ENCODE measurements at regions not wholly inside any gene's neighbourhood (a gene's known extent, or its start where the extent isn't known, plus 50 kb on each side); places are given as distances from the start of the nearest gene placed in this dataset.

- no peak overlapping the region for H3K4me3 Mint-ChIP-seq
- no peaks in the 10 kb centered on the region for H3K27me3 Mint-ChIP-seq
- no peaks in the 10 kb centered on the region for H3K36me3 Mint-ChIP-seq (ENCODE audit: low read depth)
- no peaks in the 10 kb centered on the region for H3K4me1 Mint-ChIP-seq (ENCODE audit: low read depth)
- no peak for DNase-seq
- no peaks in the 10 kb centered on the region for H3K9me3 Mint-ChIP-seq
- no peak overlapping the region for H3K27ac Mint-ChIP-seq
Measured at GRCh38 chr6:120141601-120142000, 792.0 kb upstream of the MAN1A1 start.

DNA sequence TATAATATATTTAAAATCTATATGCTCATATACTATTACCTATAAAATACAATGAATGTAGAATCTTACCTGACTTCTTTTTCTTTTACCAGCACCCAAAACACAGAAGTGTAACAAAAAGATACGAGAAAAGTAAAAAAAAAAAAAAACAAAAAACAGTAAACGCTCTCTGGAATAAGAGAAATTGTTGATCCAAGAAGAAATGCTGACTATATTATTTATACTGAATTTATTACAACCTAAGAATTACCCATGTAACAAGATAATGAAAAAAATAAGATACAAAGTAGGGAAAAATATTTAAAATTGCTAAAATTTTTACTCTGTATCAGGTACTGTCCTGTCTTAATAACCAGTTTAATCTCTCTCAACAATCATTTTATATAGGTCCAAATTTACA is 787.9 kb upstream of the MAN1A1 start:
- no peaks in the 10 kb centered on the region for H3K36me3 Mint-ChIP-seq (ENCODE audit: low read depth)
- DNase-seq = no peak
- H3K4me1 Mint-ChIP-seq (ENCODE audit: low read depth) = no peaks in the 10 kb centered on the region
- H3K4me3 Mint-ChIP-seq = no peak overlapping the region
- H3K9me3 Mint-ChIP-seq = no peaks in the 10 kb centered on the region
- H3K27me3 Mint-ChIP-seq = no peaks in the 10 kb centered on the region
- no peak overlapping the region for H3K27ac Mint-ChIP-seq

GRCh38 chr6:120129228-120129627 is 779.7 kb upstream of the MAN1A1 start:
- no peak overlapping the region for H3K27ac Mint-ChIP-seq
- H3K4me3 Mint-ChIP-seq = no peak overlapping the region
- no peaks in the 10 kb centered on the region for H3K9me3 Mint-ChIP-seq
- H3K4me1 Mint-ChIP-seq (ENCODE audit: low read depth) = no peaks in the 10 kb centered on the region
- H3K27me3 Mint-ChIP-seq = no peaks in the 10 kb centered on the region
- no peak for DNase-seq
- no peaks in the 10 kb centered on the region for H3K36me3 Mint-ChIP-seq (ENCODE audit: low read depth)

DNA sequence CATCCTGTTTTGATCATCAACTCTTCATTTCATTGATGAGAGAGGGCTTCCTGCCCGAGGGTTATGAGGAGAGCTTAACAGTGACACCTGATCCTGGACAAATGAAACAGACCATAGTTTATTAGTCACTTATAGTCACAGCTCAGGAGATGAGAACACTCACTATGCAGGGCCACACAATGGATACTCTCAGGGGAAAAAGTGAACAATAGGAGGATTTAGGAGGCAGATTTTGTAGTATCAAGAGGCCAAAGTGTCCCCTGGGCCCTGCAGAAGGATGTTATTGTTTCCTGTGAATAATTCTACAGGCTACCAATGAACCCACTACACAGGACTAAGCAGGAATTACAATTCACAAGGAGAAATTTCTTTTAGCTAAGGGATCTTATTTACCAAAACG is 772.8 kb upstream of the MAN1A1 start:
- no peaks in the 10 kb centered on the region for H3K4me1 Mint-ChIP-seq (ENCODE audit: low read depth)
- H3K36me3 Mint-ChIP-seq (ENCODE audit: low read depth) = no peaks in the 10 kb centered on the region
- DNase-seq = no peak
- H3K27ac Mint-ChIP-seq = no peak overlapping the region
- no peak overlapping the region for H3K4me3 Mint-ChIP-seq
- H3K9me3 Mint-ChIP-seq = no peaks in the 10 kb centered on the region
- H3K27me3 Mint-ChIP-seq = no peaks in the 10 kb centered on the region

DNA sequence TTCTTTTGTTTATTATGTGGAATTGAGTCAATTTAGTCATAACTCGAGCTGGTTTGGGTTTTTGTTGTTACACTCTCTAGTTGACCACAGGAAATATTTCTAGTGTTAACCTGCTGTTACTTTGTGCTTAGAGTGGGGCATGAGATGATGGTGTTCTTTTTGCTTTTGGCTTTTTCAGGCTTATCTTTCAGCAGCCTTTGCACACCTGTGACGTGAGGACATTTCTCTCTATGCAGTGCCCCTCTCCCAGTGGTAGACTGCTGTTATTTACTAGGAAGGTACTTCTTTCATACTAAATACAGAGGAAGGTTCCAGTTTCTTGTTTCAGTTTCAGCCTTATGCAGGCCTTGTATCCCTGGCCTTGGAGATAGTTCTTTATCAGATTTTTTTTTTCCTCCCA is 766.8 kb upstream of the MAN1A1 start:
- H3K27me3 Mint-ChIP-seq = no peaks in the 10 kb centered on the region
- no peak overlapping the region for H3K27ac Mint-ChIP-seq
- H3K4me1 Mint-ChIP-seq (ENCODE audit: low read depth) = no peaks in the 10 kb centered on the region
- no peaks in the 10 kb centered on the region for H3K36me3 Mint-ChIP-seq (ENCODE audit: low read depth)
- DNase-seq = no peak
- H3K9me3 Mint-ChIP-seq = no peaks in the 10 kb centered on the region
- no peak overlapping the region for H3K4me3 Mint-ChIP-seq

GRCh38 chr6:120112980-120113379 is 763.4 kb upstream of the MAN1A1 start:
- Mint-ChIP-seq H3K9me3 (no peaks in the 10 kb centered on the region), H3K36me3 (ENCODE audit: low read depth) (no peaks in the 10 kb centered on the region), H3K4me1 (ENCODE audit: low read depth) (no peaks in the 10 kb centered on the region), H3K27ac (no peak overlapping the region), H3K4me3 (no peak overlapping the region), H3K27me3 (no peaks in the 10 kb centered on the region)
- DNase-seq = no peak

- no peak for DNase-seq
- Mint-ChIP-seq H3K27me3 (no peaks in the 10 kb centered on the region), H3K36me3 (ENCODE audit: low read depth) (no peaks in the 10 kb centered on the region), H3K27ac (no peak overlapping the region), H3K9me3 (no peaks in the 10 kb centered on the region), H3K4me1 (ENCODE audit: low read depth) (no peaks in the 10 kb centered on the region), H3K4me3 (no peak overlapping the region)
Measured at GRCh38 chr6:120111001-120111400, 761.4 kb upstream of the MAN1A1 start.

DNA sequence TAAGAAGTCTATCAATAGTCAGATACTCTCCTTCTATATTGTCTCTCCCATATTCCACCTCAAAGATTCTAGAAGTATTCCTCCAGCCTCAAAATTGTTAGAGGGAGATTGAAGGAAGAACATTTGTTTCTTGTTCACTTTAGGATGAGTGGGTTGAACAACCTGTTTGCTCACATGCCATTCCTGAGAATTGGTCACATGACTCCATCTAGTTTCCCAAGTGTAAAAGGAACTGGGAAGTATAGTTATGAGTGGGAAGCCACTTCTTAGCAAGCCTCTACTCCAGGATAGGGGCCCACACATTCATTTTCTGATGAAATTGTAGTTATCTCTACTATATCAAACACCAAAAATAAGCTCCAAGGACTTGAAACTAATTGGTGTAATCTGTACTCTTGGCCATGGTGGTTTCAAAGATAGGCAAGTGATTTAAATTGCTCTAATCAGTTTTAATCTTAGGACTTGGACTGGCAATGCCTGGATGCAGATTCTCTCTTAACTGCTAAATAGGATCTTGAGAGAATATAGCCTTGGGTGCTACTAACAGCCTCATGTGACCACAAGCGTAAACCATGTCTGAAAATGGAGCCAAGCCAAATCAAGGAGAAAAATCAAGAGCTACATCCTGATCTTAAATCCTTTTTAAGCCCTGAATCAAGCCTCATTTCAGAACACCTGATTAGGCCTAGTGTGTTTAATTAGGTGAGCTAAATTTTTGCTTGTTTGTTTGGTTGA is 758.7 kb upstream of the MAN1A1 start:
- no peak for DNase-seq
- H3K4me3 Mint-ChIP-seq = no peak overlapping the region
- H3K27ac Mint-ChIP-seq = no peak overlapping the region
- no peaks in the 10 kb centered on the region for H3K27me3 Mint-ChIP-seq
- no peaks in the 10 kb centered on the region for H3K4me1 Mint-ChIP-seq (ENCODE audit: low read depth)
- no peaks in the 10 kb centered on the region for H3K36me3 Mint-ChIP-seq (ENCODE audit: low read depth)
- no peaks in the 10 kb centered on the region for H3K9me3 Mint-ChIP-seq

- no peaks in the 10 kb centered on the region for H3K4me1 Mint-ChIP-seq (ENCODE audit: low read depth)
- DNase-seq = no peak
- H3K27ac Mint-ChIP-seq = no peak overlapping the region
- no peaks in the 10 kb centered on the region for H3K36me3 Mint-ChIP-seq (ENCODE audit: low read depth)
- no peaks in the 10 kb centered on the region for H3K9me3 Mint-ChIP-seq
- no peak overlapping the region for H3K4me3 Mint-ChIP-seq
- H3K27me3 Mint-ChIP-seq = no peaks in the 10 kb centered on the region
Measured at GRCh38 chr6:120103618-120104017, 754.1 kb upstream of the MAN1A1 start.

DNA sequence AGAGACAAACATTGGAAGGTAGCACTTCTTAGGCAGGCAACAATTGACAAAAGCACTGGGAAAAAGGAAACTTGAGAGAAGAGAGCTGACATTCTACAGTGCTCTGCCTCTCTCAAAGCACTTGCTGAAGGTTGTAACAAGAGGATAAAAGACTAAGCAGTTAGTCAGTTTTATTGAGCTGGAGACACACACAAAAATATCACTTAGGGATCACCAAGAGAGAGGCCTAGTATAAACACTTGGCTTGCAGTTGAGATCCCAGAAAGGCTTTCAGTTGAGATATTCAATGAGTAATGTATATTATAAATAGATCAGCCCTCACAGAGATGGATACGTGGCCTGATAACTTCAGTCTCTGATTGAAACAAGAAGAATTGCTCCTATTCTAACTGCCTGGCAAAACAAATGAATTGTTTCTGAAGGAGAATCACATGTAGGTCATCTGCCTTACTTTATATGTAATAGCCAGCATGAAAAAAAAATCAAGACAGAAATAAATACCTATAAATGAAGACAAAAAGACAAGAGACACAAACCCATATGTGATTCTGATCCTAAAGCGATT is 747.2 kb upstream of the MAN1A1 start:
- Mint-ChIP-seq H3K36me3 (ENCODE audit: low read depth) (no peaks in the 10 kb centered on the region), H3K4me1 (ENCODE audit: low read depth) (no peaks in the 10 kb centered on the region), H3K27me3 (no peaks in the 10 kb centered on the region), H3K9me3 (no peaks in the 10 kb centered on the region), H3K27ac (no peak overlapping the region), H3K4me3 (no peak overlapping the region)
- no peak for DNase-seq

DNA sequence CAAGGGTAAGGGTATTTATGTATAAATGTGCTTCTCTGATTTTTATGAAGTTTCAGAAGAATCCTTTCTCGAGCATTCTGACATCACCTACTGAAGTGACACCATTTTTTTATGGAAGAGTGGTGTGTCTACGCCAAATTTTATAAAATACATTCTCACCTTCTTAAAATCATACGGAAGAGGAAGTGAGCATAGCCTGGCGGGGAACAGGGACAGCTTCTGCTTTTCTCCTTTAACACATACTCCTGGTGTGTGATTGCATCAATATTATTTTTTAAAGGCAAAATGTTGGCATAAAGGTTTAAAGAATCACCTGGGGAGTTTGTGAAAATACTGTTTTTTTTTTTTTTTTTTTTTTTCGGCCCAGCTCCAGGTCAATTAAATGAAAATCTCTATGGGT is 733.6 kb upstream of the MAN1A1 start:
- no peaks in the 10 kb centered on the region for H3K9me3 Mint-ChIP-seq
- H3K36me3 Mint-ChIP-seq (ENCODE audit: low read depth) = no peaks in the 10 kb centered on the region
- no peak for DNase-seq
- no peak overlapping the region for H3K27ac Mint-ChIP-seq
- no peaks in the 10 kb centered on the region for H3K27me3 Mint-ChIP-seq
- H3K4me1 Mint-ChIP-seq (ENCODE audit: low read depth) = no peaks in the 10 kb centered on the region
- no peak overlapping the region for H3K4me3 Mint-ChIP-seq

DNA sequence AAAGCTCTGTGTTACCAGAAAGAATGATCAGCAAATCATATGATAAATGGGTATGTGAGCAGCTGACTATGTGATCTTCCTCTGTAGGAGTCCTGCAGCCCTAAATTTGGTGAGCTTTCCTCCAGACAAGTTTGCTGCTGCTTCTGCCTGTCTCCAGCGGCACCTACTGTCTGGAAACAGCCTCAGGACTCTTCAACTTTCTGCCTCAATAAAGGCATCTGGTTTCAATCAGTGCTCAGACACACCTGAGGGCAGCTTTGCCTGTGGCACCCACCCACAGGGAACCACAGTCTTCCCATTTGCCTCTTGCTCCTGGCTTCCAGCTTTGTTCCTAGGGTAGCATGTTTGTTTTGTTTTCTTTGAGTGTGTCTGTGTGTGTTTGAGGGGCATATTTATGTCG is 727.9 kb upstream of the MAN1A1 start:
- no peak for DNase-seq
- H3K4me3 Mint-ChIP-seq = no peak overlapping the region
- no peaks in the 10 kb centered on the region for H3K36me3 Mint-ChIP-seq (ENCODE audit: low read depth)
- no peaks in the 10 kb centered on the region for H3K27me3 Mint-ChIP-seq
- no peak overlapping the region for H3K27ac Mint-ChIP-seq
- no peaks in the 10 kb centered on the region for H3K4me1 Mint-ChIP-seq (ENCODE audit: low read depth)
- no peaks in the 10 kb centered on the region for H3K9me3 Mint-ChIP-seq

GRCh38 chr6:120058410-120058809 is 708.8 kb upstream of the MAN1A1 start:
- no peak overlapping the region for H3K27ac Mint-ChIP-seq
- H3K4me1 Mint-ChIP-seq (ENCODE audit: low read depth) = no peaks in the 10 kb centered on the region
- no peak overlapping the region for H3K4me3 Mint-ChIP-seq
- no peaks in the 10 kb centered on the region for H3K36me3 Mint-ChIP-seq (ENCODE audit: low read depth)
- no peaks in the 10 kb centered on the region for H3K27me3 Mint-ChIP-seq
- H3K9me3 Mint-ChIP-seq = peaks cover 9% of the 10 kb centered on the region
- DNase-seq = no peak

GRCh38 chr6:120056085-120056484 is 706.5 kb upstream of the MAN1A1 start:
- Mint-ChIP-seq H3K36me3 (ENCODE audit: low read depth) (no peaks in the 10 kb centered on the region), H3K9me3 (peaks cover 7% of the 10 kb centered on the region), H3K27me3 (no peaks in the 10 kb centered on the region), H3K4me3 (no peak overlapping the region), H3K27ac (no peak overlapping the region), H3K4me1 (ENCODE audit: low read depth) (no peaks in the 10 kb centered on the region)
- DNase-seq = no peak

DNA sequence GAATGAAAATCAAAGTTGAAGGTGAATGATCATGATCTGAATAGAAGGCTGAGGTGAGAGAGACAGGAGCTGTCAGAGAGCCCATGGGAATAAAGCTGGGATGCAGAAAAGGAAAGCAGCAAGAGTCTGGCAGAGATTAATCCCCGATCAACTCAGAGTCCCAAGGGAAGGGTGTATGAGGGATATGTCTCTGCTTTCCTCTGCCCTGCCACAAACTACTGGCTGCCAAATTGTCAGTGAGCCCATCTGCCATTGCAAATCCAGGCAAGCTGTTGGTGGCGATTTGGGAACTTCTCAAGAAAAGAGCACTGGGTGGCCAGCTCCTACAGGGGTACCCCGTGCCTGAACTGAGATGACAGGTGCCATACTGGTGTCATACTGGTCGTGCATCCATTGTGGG is 705.5 kb upstream of the MAN1A1 start:
- Mint-ChIP-seq H3K27ac (no peak overlapping the region), H3K36me3 (ENCODE audit: low read depth) (no peaks in the 10 kb centered on the region), H3K4me1 (ENCODE audit: low read depth) (no peaks in the 10 kb centered on the region), H3K9me3 (peaks cover 7% of the 10 kb centered on the region), H3K27me3 (no peaks in the 10 kb centered on the region), H3K4me3 (no peak overlapping the region)
- no peak for DNase-seq

GRCh38 chr6:120039664-120040063 is 690.1 kb upstream of the MAN1A1 start:
- no peaks in the 10 kb centered on the region for H3K9me3 Mint-ChIP-seq
- H3K27me3 Mint-ChIP-seq = no peaks in the 10 kb centered on the region
- H3K36me3 Mint-ChIP-seq (ENCODE audit: low read depth) = no peaks in the 10 kb centered on the region
- no peak overlapping the region for H3K27ac Mint-ChIP-seq
- H3K4me1 Mint-ChIP-seq (ENCODE audit: low read depth) = no peaks in the 10 kb centered on the region
- H3K4me3 Mint-ChIP-seq = no peak overlapping the region
- no peak for DNase-seq
